Calu3 (cell line): ENCODE measurements at regions not wholly inside any gene's neighbourhood (a gene's known extent, or its start where the extent isn't known, plus 50 kb on each side); places are given as distances from the start of the nearest gene placed in this dataset.
"Not testable (repeated sequence)": the region's sequence is repeated elsewhere in the genome, so short reads cannot be mapped to it uniquely, and the experiment has no call there.

Source experiments
- BruUV-seq: library from RNA; stranded (reverse); fragments of 400-500 nt; replicated peaks from 2 replicates; lab custom pipeline; 2021; lab: Mats Ljungman, UMichigan
- CTCF ChIA-PET: fragments of 300-600 bp; sonication (Branson Sonifier 250); formaldehyde crosslinking; loops from one replicate; lab custom pipeline; 2022; ENCODE audit warnings: antibody characterized with exemption; lab: Charles Lee
- DNase-seq: peaks from one replicate; pipeline ENCODE4 v3.0.0; 2022
- H3K27ac Mint-ChIP-seq: one replicate; pipeline ENCODE4 v1.8.0; 2022; ENCODE audit warnings: mixed read lengths; ENCODE audit not compliant: unreplicated experiment
- H3K27me3 Mint-ChIP-seq: one replicate; pipeline ENCODE4 v1.8.0; 2022; ENCODE audit warnings: mixed read lengths; ENCODE audit not compliant: unreplicated experiment
- H3K36me3 Mint-ChIP-seq: one replicate; pipeline ENCODE4 v1.8.0; 2022; ENCODE audit warnings: mild to moderate bottlenecking, moderate library complexity, mixed read lengths; ENCODE audit not compliant: insufficient read depth, unreplicated experiment
- H3K4me1 Mint-ChIP-seq: one replicate; pipeline ENCODE4 v1.8.0; 2022; ENCODE audit warnings: mild to moderate bottlenecking, low read depth, mixed read lengths; ENCODE audit not compliant: unreplicated experiment
- H3K4me3 Mint-ChIP-seq: one replicate; pipeline ENCODE4 v1.8.0; 2022; ENCODE audit warnings: mild to moderate bottlenecking, low read depth, moderate library complexity, mixed read lengths; ENCODE audit not compliant: unreplicated experiment
- H3K9me3 Mint-ChIP-seq: one replicate; pipeline ENCODE4 v1.8.0; 2022; ENCODE audit warnings: low read depth, mixed read lengths; ENCODE audit not compliant: unreplicated experiment
- CTCF ChIP-seq: fragments of 200-600 bp; IDR thresholded peaks from one replicate; pipeline ENCODE4 v1.8.0; 2022; ENCODE audit warnings: antibody characterized with exemption; ENCODE audit not compliant: unreplicated experiment
- intact Hi-C: fragments of 100-400 bp; cut with micrococcal nuclease; formaldehyde crosslinking; loops from one replicate; pipeline ENCODE4 v1.10.0; 2022; ENCODE audit not compliant: unreplicated experiment

GRCh38 chr16:25571712-25572111, 120.0 kb upstream of the HS3ST4 start:
- Mint-ChIP-seq H3K27ac (no peak overlapping the region), H3K36me3 (no peaks in the 10 kb centered on the region), H3K9me3 (no peaks in the 10 kb centered on the region), H3K4me1 (no peaks in the 10 kb centered on the region), H3K27me3 (peaks cover under 1% of the 10 kb centered on the region), H3K4me3 (no peak overlapping the region)
- CTCF ChIA-PET, result no interaction called here
- DNase-seq, result no peak
- no peak for TF ChIP-seq CTCF
- intact Hi-C loops, result no loop called here
- BruUV-seq, result no TSS peak

GRCh38 chr16:25570131-25570530, 121.6 kb upstream of the HS3ST4 start:
- CTCF ChIA-PET, result no interaction called here
- Mint-ChIP-seq H3K4me3 (no peak overlapping the region), H3K36me3 (no peaks in the 10 kb centered on the region), H3K9me3 (no peaks in the 10 kb centered on the region), H3K27me3 (no peaks in the 10 kb centered on the region), H3K4me1 (no peaks in the 10 kb centered on the region), H3K27ac (no peak overlapping the region)
- no peak for DNase-seq
- intact Hi-C loops, result no loop called here
- BruUV-seq, result no TSS peak
- no peak for TF ChIP-seq CTCF

GRCh38 chr16:25568991-25569390, 122.8 kb upstream of the HS3ST4 start:
- H3K27ac Mint-ChIP-seq, result no peak overlapping the region
- H3K27me3 Mint-ChIP-seq, result no peaks in the 10 kb centered on the region
- intact Hi-C loops, result no loop called here
- no peaks in the 10 kb centered on the region for H3K4me1 Mint-ChIP-seq
- no peak for TF ChIP-seq CTCF
- CTCF ChIA-PET, result no interaction called here
- H3K36me3 Mint-ChIP-seq, result no peaks in the 10 kb centered on the region
- DNase-seq, result no peak
- H3K4me3 Mint-ChIP-seq, result no peak overlapping the region
- peaks cover 3% of the 10 kb centered on the region for H3K9me3 Mint-ChIP-seq
- no TSS peak for BruUV-seq

GRCh38 chr16:25566183-25566582, 125.6 kb upstream of the HS3ST4 start:
- BruUV-seq, result no TSS peak
- Mint-ChIP-seq H3K4me1 (no peaks in the 10 kb centered on the region), H3K27me3 (no peaks in the 10 kb centered on the region), H3K4me3 (no peak overlapping the region), H3K27ac (no peak overlapping the region), H3K36me3 (no peaks in the 10 kb centered on the region), H3K9me3 (peaks cover 3% of the 10 kb centered on the region)
- intact Hi-C loops, result no loop called here
- CTCF ChIA-PET, result no interaction called here
- no peak for DNase-seq
- TF ChIP-seq CTCF, result no peak

- no peak for TF ChIP-seq CTCF
- Mint-ChIP-seq H3K4me3 (no peak overlapping the region), H3K36me3 (no peaks in the 10 kb centered on the region), H3K4me1 (no peaks in the 10 kb centered on the region), H3K27me3 (no peaks in the 10 kb centered on the region), H3K9me3 (peaks cover 5% of the 10 kb centered on the region), H3K27ac (no peak overlapping the region)
- no peak for DNase-seq
- no TSS peak for BruUV-seq
- intact Hi-C loops, result no loop called here
- CTCF ChIA-PET, result no interaction called here
These were observed 128.1 kb upstream of the HS3ST4 start for GRCh38 chr16:25563700-25564099.

GRCh38 chr16:25561723-25562122, 130.0 kb upstream of the HS3ST4 start:
- CTCF ChIA-PET, H3K27me3 Mint-ChIP-seq, DNase-seq, H3K4me1 Mint-ChIP-seq, H3K9me3 Mint-ChIP-seq, BruUV-seq, H3K4me3 Mint-ChIP-seq, H3K36me3 Mint-ChIP-seq, H3K27ac Mint-ChIP-seq, intact Hi-C loops: not testable (repeated sequence)

GRCh38 chr16:25556968-25557312, 134.8 kb upstream of the HS3ST4 start:
- H3K4me1 Mint-ChIP-seq, DNase-seq, intact Hi-C loops, H3K4me3 Mint-ChIP-seq, H3K27ac Mint-ChIP-seq, BruUV-seq, H3K9me3 Mint-ChIP-seq, H3K27me3 Mint-ChIP-seq, H3K36me3 Mint-ChIP-seq, CTCF ChIA-PET: not testable (repeated sequence)
